ENCODE measurements at regions not wholly inside any gene's neighbourhood (a gene's known extent, or its start where the extent isn't known, plus 50 kb on each side); places are given as distances from the start of the nearest gene placed in this dataset.

DNA sequence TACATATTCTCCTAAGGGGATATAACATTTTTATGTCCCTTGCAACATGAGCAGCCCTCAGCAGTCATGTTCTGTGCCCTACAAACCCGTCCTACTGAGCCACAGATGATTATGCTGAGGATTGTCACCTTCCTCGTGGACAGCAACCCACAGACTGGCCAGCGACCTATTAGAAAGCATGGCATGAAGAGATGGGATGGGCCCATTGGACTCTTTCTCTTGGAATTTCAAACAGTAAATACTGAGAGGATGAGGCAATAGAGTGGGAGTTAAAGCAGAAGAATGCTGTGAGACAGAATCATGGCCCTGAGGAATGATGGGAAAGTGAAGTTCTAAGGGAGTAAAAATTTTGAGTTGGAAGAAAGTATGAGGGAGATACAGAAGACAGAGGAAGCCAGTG lies 149.9 kb upstream of the BTG1 start:
- Histone ChIP-seq H3K9me2 (ENCODE audit: insufficient read depth) (no peaks in the 10 kb centered on the region), H2AFZ (no peak overlapping the region), H3K9me3 (ENCODE audit: insufficient read depth, low read depth) (peaks cover 3% of the 10 kb centered on the region; the same call in 1 of the 2 replicates), H3K27ac (no peak overlapping the region), H3K79me2 (ENCODE audit: low read depth) (no peaks in the 10 kb centered on the region), H3F3A (ENCODE audit: insufficient read depth, low read depth) (no peaks in the 10 kb centered on the region), H3K36me3 (ENCODE audit: low read depth) (no peaks in the 10 kb centered on the region), H4K20me1 (ENCODE audit: insufficient read depth) (no peaks in the 10 kb centered on the region), H3K4me2 (no peak overlapping the region), H3K4me1 (replicated peaks; ENCODE audit: insufficient read depth) (peaks cover 2% of the 10 kb centered on the region), H3K4me3 (no peak overlapping the region), H3K27me3 (ENCODE audit: insufficient read depth, low read depth) (no peaks in the 10 kb centered on the region)
- POLR2A ChIA-PET (ENCODE audit: unreplicated experiment), result no interaction called here
- BruUV-seq (replicated peaks), result no TSS peak
- TF ChIP-seq, protein P1, sequence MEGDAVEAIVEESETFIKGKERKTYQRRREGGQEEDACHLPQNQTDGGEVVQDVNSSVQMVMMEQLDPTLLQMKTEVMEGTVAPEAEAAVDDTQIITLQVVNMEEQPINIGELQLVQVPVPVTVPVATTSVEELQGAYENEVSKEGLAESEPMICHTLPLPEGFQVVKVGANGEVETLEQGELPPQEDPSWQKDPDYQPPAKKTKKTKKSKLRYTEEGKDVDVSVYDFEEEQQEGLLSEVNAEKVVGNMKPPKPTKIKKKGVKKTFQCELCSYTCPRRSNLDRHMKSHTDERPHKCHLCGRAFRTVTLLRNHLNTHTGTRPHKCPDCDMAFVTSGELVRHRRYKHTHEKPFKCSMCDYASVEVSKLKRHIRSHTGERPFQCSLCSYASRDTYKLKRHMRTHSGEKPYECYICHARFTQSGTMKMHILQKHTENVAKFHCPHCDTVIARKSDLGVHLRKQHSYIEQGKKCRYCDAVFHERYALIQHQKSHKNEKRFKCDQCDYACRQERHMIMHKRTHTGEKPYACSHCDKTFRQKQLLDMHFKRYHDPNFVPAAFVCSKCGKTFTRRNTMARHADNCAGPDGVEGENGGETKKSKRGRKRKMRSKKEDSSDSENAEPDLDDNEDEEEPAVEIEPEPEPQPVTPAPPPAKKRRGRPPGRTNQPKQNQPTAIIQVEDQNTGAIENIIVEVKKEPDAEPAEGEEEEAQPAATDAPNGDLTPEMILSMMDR (conservative IDR thresholded peaks at IDR 0.05), result no peak
- TF ChIP-seq EZH2 (IDR thresholded peaks at IDR 0.05; ENCODE audit: low read depth), result no peak
- CTCF ChIA-PET, result no interaction called here
- intact Hi-C loops (cut with micrococcal nuclease; ENCODE audit: unreplicated experiment), result no loop called here
- no peak for DNase-seq

DNA sequence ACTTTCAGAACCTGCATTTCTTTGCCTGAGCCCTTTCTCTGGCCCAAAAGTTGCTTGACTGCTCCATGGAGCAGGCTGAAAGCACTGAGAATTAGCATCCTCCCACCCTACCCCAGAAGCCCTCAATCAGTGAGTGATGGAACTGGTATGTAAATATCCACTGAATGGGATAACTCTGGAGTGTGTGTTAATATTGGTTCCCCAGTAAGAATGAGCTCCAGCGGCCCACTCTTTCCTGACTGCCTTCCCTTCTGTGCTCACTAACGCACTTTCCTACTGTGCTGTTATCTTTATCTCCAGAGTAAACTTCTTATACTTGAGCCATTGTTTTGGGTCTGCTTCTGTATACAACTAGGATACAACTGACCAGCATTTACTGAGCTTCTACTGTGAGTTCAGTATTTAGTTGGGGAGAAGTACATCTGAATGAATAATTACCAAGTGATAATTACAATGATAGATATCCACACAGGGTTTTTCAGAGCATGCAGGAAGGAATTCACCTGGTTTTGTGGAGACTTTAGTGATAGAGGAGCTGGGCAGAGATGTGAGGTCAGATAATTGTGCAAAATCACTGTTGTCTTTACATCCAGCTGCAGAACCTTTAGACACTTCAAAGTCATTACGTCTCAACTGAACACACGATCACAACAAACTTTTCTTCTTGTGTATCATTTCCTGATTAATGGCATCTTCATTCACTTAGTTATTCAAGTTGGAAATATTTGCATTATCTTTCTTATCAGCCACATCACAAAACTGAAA lies 149.2 kb upstream of the BTG1 start:
- Histone ChIP-seq H3K27me3 (ENCODE audit: insufficient read depth, low read depth) (no peaks in the 10 kb centered on the region), H3K27ac (no peak overlapping the region), H3K79me2 (ENCODE audit: low read depth) (no peaks in the 10 kb centered on the region), H4K20me1 (ENCODE audit: insufficient read depth) (no peaks in the 10 kb centered on the region), H3K9me3 (ENCODE audit: insufficient read depth, low read depth) (peaks cover 3% of the 10 kb centered on the region; the same call in 1 of the 2 replicates), H3F3A (ENCODE audit: insufficient read depth, low read depth) (no peaks in the 10 kb centered on the region), H3K36me3 (ENCODE audit: low read depth) (no peaks in the 10 kb centered on the region), H3K9me2 (ENCODE audit: insufficient read depth) (no peaks in the 10 kb centered on the region), H2AFZ (no peak overlapping the region), H3K4me1 (replicated peaks; ENCODE audit: insufficient read depth) (peaks cover 9% of the 10 kb centered on the region), H3K4me3 (no peak overlapping the region), H3K4me2 (no peak overlapping the region)
- no TSS peak for BruUV-seq (replicated peaks)
- ChIA-PET CTCF (no interaction called here), POLR2A (ENCODE audit: unreplicated experiment) (no interaction called here)
- no peak for DNase-seq
- intact Hi-C loops (cut with micrococcal nuclease; ENCODE audit: unreplicated experiment), result no loop called here
- TF ChIP-seq, protein P1 (conservative IDR thresholded peaks at IDR 0.05), result no peak
- TF ChIP-seq EZH2 (IDR thresholded peaks at IDR 0.05; ENCODE audit: low read depth), result no peak

DNA sequence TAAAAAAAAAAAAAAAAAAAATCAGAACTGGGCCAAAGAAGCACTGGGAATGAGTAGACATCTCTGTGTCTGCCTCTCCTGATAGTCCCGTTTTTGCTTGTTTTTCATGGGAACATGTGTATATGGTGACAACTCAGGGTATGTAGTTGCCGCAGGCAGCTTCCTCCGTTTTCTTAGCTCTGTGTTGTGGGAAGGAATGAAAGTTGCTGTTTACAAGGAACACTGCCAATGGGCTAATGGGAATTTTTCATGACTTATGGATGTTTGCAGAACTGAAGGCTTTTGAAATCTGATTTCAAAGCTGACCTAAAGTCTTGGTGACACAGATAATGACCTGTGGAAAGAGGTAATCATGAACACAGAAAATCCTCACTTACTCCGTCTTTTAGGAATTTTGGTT lies 146.4 kb upstream of the BTG1 start:
- no peak overlapping the region for H2AFZ ChIP-seq
- no peak overlapping the region for H3K4me2 ChIP-seq
- BruUV-seq (replicated peaks), result no TSS peak
- intact Hi-C loops (cut with micrococcal nuclease; ENCODE audit: unreplicated experiment), result no loop called here
- DNase-seq, result no peak
- H3F3A ChIP-seq (ENCODE audit: insufficient read depth, low read depth), result no peaks in the 10 kb centered on the region
- no peaks in the 10 kb centered on the region for H3K79me2 ChIP-seq (ENCODE audit: low read depth)
- no peaks in the 10 kb centered on the region for H3K9me2 ChIP-seq (ENCODE audit: insufficient read depth)
- H3K9me3 ChIP-seq (ENCODE audit: insufficient read depth, low read depth), result 0 out of 2 replicates have a peak, but pooled peaks cover 3% of the 10 kb centered on the region
- H3K36me3 ChIP-seq (ENCODE audit: low read depth), result no peaks in the 10 kb centered on the region
- TF ChIP-seq EZH2 (IDR thresholded peaks at IDR 0.05; ENCODE audit: low read depth), result no peak
- CTCF ChIA-PET, result no interaction called here
- H3K4me3 ChIP-seq, result no peak overlapping the region
- H3K27ac ChIP-seq, result no peak overlapping the region
- H3K27me3 ChIP-seq (ENCODE audit: insufficient read depth, low read depth), result no peaks in the 10 kb centered on the region
- POLR2A ChIA-PET (ENCODE audit: unreplicated experiment), result no interaction called here
- peaks cover 21% of the 10 kb centered on the region for H3K4me1 ChIP-seq (replicated peaks; ENCODE audit: insufficient read depth)
- H4K20me1 ChIP-seq (ENCODE audit: insufficient read depth), result no peaks in the 10 kb centered on the region
